ENCODE measurements at regions not wholly inside any gene's neighbourhood (a gene's known extent, or its start where the extent isn't known, plus 50 kb on each side); places are given as distances from the start of the nearest gene placed in this dataset.

- Histone ChIP-seq H3K56ac (replicated peaks; ENCODE audit: insufficient read length, low read depth, low read length) (no peak overlapping the region), H3K9me3 (ENCODE audit: insufficient read depth in 2 of 2, low read depth in 1 of 2, low read length in 1 of 2) (no peaks in the 10 kb centered on the region), H2BK20ac (ENCODE audit: low read length) (no peak overlapping the region), H3K79me2 (ENCODE audit: control insufficient read depth in 1 of 2, insufficient read depth in 2 of 2, low read length in 2 of 2) (no peaks in the 10 kb centered on the region), H2BK5ac (ENCODE audit: low read depth, low read length) (no peak overlapping the region), H3K9ac (replicated peaks in 1 of 4; ENCODE audit: extremely low read depth in 1 of 4, low read depth in 3 of 4, low read length in 3 of 4) (no peak overlapping the region), H4K20me1 (replicated peaks in 1 of 2; ENCODE audit: control insufficient read depth in 1 of 2, insufficient read depth in 2 of 2, low read length in 2 of 2) (no peaks in the 10 kb centered on the region), H3K23ac (ENCODE audit: insufficient read length) (no peak overlapping the region), H2BK15ac (ENCODE audit: low read length) (no peak overlapping the region), H3K23me2 (ENCODE audit: low read depth, low read length) (no peaks in the 10 kb centered on the region), H3K4me2 (ENCODE audit: insufficient read depth in 1 of 2, low read depth in 2 of 2, low read length in 2 of 2) (no peak overlapping the region), H2BK120ac (replicated peaks; ENCODE audit: low read depth, low read length) (no peak overlapping the region), H3K18ac (ENCODE audit: extremely low read depth, low read length) (no peak overlapping the region), H2AFZ (ENCODE audit: low read length) (no peak overlapping the region), H3K36me3 (ENCODE audit: control insufficient read depth in 2 of 4, insufficient read depth in 4 of 4, low read length in 3 of 4) (no peaks in the 10 kb centered on the region), H3K27ac (ENCODE audit: low read depth, low read length) (no peak overlapping the region), H4K91ac (replicated peaks; ENCODE audit: insufficient read length, low read length) (no peak overlapping the region), H4K5ac (ENCODE audit: insufficient read length, low read depth, low read length) (no peak overlapping the region), H3K4ac (replicated peaks; ENCODE audit: insufficient read length, low read depth, low read length) (no peak overlapping the region), H2AK5ac (ENCODE audit: low read depth, low read length) (no peak overlapping the region), H4K8ac (ENCODE audit: extremely low read depth, insufficient read depth, low read length) (no peak overlapping the region), H3K27me3 (replicated peaks in 1 of 4; ENCODE audit: control insufficient read depth in 3 of 4, extremely low read depth in 1 of 4, insufficient read depth in 3 of 4, low read length in 3 of 4) (no peaks in the 10 kb centered on the region), H3K79me1 (ENCODE audit: low read depth, low read length) (no peaks in the 10 kb centered on the region), H3K14ac (ENCODE audit: insufficient read length) (no peak overlapping the region), H2BK12ac (ENCODE audit: low read depth, low read length) (no peak overlapping the region), H3K4me3 (ENCODE audit: extremely low read depth in 1 of 4, insufficient read depth in 2 of 4, low read depth in 3 of 4, low read length in 4 of 4) (no peak overlapping the region), H3K4me1 (replicated peaks in 1 of 4; ENCODE audit: control insufficient read depth in 3 of 4, insufficient read depth in 4 of 4, low read length in 3 of 4) (no peaks in the 10 kb centered on the region)
- CTCF ChIA-PET (ENCODE audit: partially characterized antibody): no interaction called here
- DNase-seq (ENCODE audit: low read depth in 1 of 2, low spot score in 2 of 2): no peak
- POLR2A ChIA-PET (ENCODE audit: partially characterized antibody): no interaction called here
- WGBS, 2 experiments (ENCODE audit: extremely low coverage in 1 of 2, insufficient coverage in 1 of 2, insufficient read length in 1 of 2, insufficient replicate concordance in 2 of 2, low coverage in 1 of 2, low lambda C conversion rate in 2 of 2, missing lambda C conversion rate in 1 of 2): 100% methylated on average over 7 of the region's 7 CpGs; no CpG with 5 or more reads in 1 of the 2 experiments
- no peak for FAIRE-seq
- TF ChIP-seq JUND (IDR thresholded peaks at IDR 0.05; ENCODE audit: low read length) (no peak), PHF8 (conservative IDR thresholded peaks at IDR 0.05; ENCODE audit: low read depth, low read length) (no peak), TAF1 (IDR thresholded peaks at IDR 0.05; ENCODE audit: low read depth, low read length) (no peak), SIX5 (IDR thresholded peaks at IDR 0.05; ENCODE audit: low read depth, low read length) (no peak), CTCF (IDR thresholded peaks at IDR 0.05; ENCODE audit: control extremely low read depth in 1 of 3, insufficient read depth in 1 of 3, low read depth in 1 of 3, low read length in 3 of 3) (no peak), CHD1 (IDR thresholded peaks at IDR 0.05; ENCODE audit: low read depth, low read length) (no peak), YY1 (IDR thresholded peaks at IDR 0.05; ENCODE audit: low read depth, low read length) (no peak), SP2 (IDR thresholded peaks at IDR 0.05; ENCODE audit: low read length) (no peak), SRF (IDR thresholded peaks at IDR 0.05; ENCODE audit: low read depth, low read length) (no peak), HDAC6 (IDR thresholded peaks at IDR 0.05; ENCODE audit: low read depth, low read length) (no peak), CREB1 (IDR thresholded peaks at IDR 0.05) (no peak), CHD2 (IDR thresholded peaks at IDR 0.05; ENCODE audit: low read length) (no peak), KDM4A (IDR thresholded peaks at IDR 0.05; ENCODE audit: low read depth, low read length, severe bottlenecking) (no peak), EGR1 (IDR thresholded peaks at IDR 0.05; ENCODE audit: borderline replicate concordance, low read depth, low read length) (no peak), BCL11A (IDR thresholded peaks at IDR 0.05; ENCODE audit: low read depth in 2 of 2, low read length in 2 of 2) (no peak)
Measured at GRCh38 chrX:13377550-13377934, 57.7 kb upstream of the ATXN3L start.

Measured in H1 (cell line).